B cell (primary cell): ENCODE measurements at regions not wholly inside any gene's neighbourhood (a gene's known extent, or its start where the extent isn't known, plus 50 kb on each side); places are given as distances from the start of the nearest gene placed in this dataset.

Experiments used
- ATAC-seq: fragments of 200-7000 bp; cut with Tn5 transposase; one replicate; pipeline ENCODE4 v1.10.0; 2021; ENCODE audit warnings: low read depth, mild to moderate bottlenecking, moderate number of reproducible peaks, moderate library complexity
- CTCF ChIA-PET: fragments of 350-600 bp; sonication (Branson Sonifier 250); formaldehyde crosslinking; loops from one replicate; lab custom pipeline; 2021; ENCODE audit warnings: antibody characterized with exemption, inconsistent platforms; lab: Charles Lee
- POLR2A ChIA-PET: fragments of 350-600 bp; sonication (Branson Sonifier 250); formaldehyde crosslinking; loops from one replicate; lab custom pipeline; 2021; ENCODE audit warnings: antibody characterized with exemption; lab: Charles Lee
- DNase-seq: peaks from one replicate; pipeline ENCODE4 v3.0.0; 2013
- H2AFZ ChIP-seq: 2 replicates; pipeline ENCODE4 v1.6.1; 2012; ENCODE audit warnings: mild to moderate bottlenecking, low read depth, low read length; ENCODE audit not compliant: insufficient read depth, poor library complexity, severe bottlenecking
- H3K27ac ChIP-seq, 2 donors: 1 replicate in 1 of 2; 2 replicates in 1 of 2; pipeline ENCODE4 v1.5.1; 2012 to 2013; ENCODE audit warnings: low read length in 2 of 2, mild to moderate bottlenecking in 2 of 2, moderate library complexity in 1 of 2
- H3K27me3 ChIP-seq, 4 experiments: fragments of 200-600 bp in 1 of 4; sonication (generic) in 1 of 4; replicated peaks in 1 of 4; 1 replicate in 2 of 4; 2 replicates in 2 of 4; pipeline versions ENCODE4 v1.6.1 to v1.7.0; 2013 to 2016; ENCODE audit warnings: low read length in 3 of 4, mild to moderate bottlenecking in 2 of 4, mixed read lengths in 1 of 4, moderate library complexity in 1 of 4; ENCODE audit not compliant: insufficient read depth in 4 of 4, control insufficient read depth in 3 of 4; ENCODE audit errors: control extremely low read depth in 1 of 4
- H3K36me3 ChIP-seq, 2 experiments: replicated peaks in 1 of 2; 1 replicate in 1 of 2; 2 replicates in 1 of 2; pipeline versions ENCODE4 v1.6.1 to v1.7.1; 2013; ENCODE audit warnings: low read length in 1 of 2; ENCODE audit not compliant: insufficient read depth in 2 of 2, control insufficient read depth in 1 of 2; ENCODE audit errors: control extremely low read depth in 1 of 2, extremely low read depth in 1 of 2
- H3K4me1 ChIP-seq, 2 donors: fragments of 200-600 bp in 1 of 2; sonication (generic) in 1 of 2; 1 replicate in 1 of 2; 2 replicates in 1 of 2; pipeline versions ENCODE4 v1.5.1 to v1.6.1; 2013 to 2017; ENCODE audit warnings: low read length in 2 of 2; ENCODE audit not compliant: control insufficient read depth in 2 of 2, insufficient read depth in 2 of 2
- H3K4me2 ChIP-seq: replicated peaks from 2 replicates; pipeline ENCODE3; 2012; ENCODE audit warnings: mild to moderate bottlenecking, low read depth, low read length; ENCODE audit not compliant: poor library complexity, severe bottlenecking
- H3K4me3 ChIP-seq, 5 experiments: fragments of 200-600 bp in 1 of 5; sonication (generic) in 1 of 5; 1 replicate in 3 of 5; 2 replicates in 2 of 5; pipeline versions ENCODE4 v1.5.1 to v1.7.0; 2011 to 2016; ENCODE audit warnings: low read length in 4 of 5, mild to moderate bottlenecking in 4 of 5, low read depth in 2 of 5, control low read depth in 1 of 5, moderate library complexity in 1 of 5; ENCODE audit not compliant: insufficient read depth in 1 of 5; ENCODE audit errors: control extremely low read depth in 1 of 5, extremely low read depth in 1 of 5
- H3K79me2 ChIP-seq: fragments of 200-600 bp; sonication (generic); one replicate; pipeline ENCODE4 v1.6.0; 2016; ENCODE audit warnings: low read length; ENCODE audit not compliant: control insufficient read depth, insufficient read depth
- H3K9ac ChIP-seq: fragments of 200-600 bp; sonication (generic); 2 replicates; pipeline ENCODE4 v1.6.1; 2017; ENCODE audit warnings: mild to moderate bottlenecking, low read length, moderate library complexity
- H3K9me3 ChIP-seq, 3 donors: one replicate each; pipeline versions ENCODE4 v1.6.1 to v1.7.1; 2013; ENCODE audit warnings: low read length in 2 of 3; ENCODE audit not compliant: control insufficient read depth in 2 of 3, insufficient read depth in 1 of 3; ENCODE audit errors: control extremely low read depth in 1 of 3
- H4K20me1 ChIP-seq: 2 replicates; pipeline ENCODE4 v1.6.0; 2012; ENCODE audit warnings: mild to moderate bottlenecking, low read length; ENCODE audit not compliant: insufficient read depth, control insufficient read depth, poor library complexity, severe bottlenecking
- H3K27ac Mint-ChIP-seq: one replicate; pipeline ENCODE4 v1.8.0; 2021; ENCODE audit warnings: mixed read lengths
- H3K27me3 Mint-ChIP-seq: one replicate; pipeline ENCODE4 v1.8.0; 2021; ENCODE audit warnings: mixed read lengths
- H3K4me1 Mint-ChIP-seq: one replicate; pipeline ENCODE4 v1.8.0; 2021; ENCODE audit warnings: mixed read lengths
- H3K4me3 Mint-ChIP-seq: one replicate; pipeline ENCODE4 v1.8.0; 2021; ENCODE audit warnings: mixed read lengths
- H3K9me3 Mint-ChIP-seq: one replicate; pipeline ENCODE4 v1.8.0; 2022; ENCODE audit warnings: mixed read lengths; ENCODE audit not compliant: insufficient read depth
- CTCF ChIP-seq: fragments of 200-600 bp; IDR thresholded peaks from one replicate; pipeline ENCODE4 v1.8.0; 2022; ENCODE audit warnings: antibody characterized with exemption, mild to moderate bottlenecking
- EZH2 ChIP-seq: IDR thresholded peaks from 2 replicates; pipeline ENCODE4 v1.6.1; 2012; ENCODE audit warnings: borderline replicate concordance, low read depth, mild to moderate bottlenecking, moderate library complexity, low read length; ENCODE audit not compliant: insufficient read depth, poor library complexity, severe bottlenecking
- WGBS: methylation state at CpG from one replicate; pipeline ENCODE4 v1.1.5; 2013; ENCODE audit warnings: missing lambda C conversion rate; ENCODE audit not compliant: insufficient coverage; 5-methylcytosine and 5-hydroxymethylcytosine counted together
- intact Hi-C: fragments of 100-400 bp; cut with micrococcal nuclease; formaldehyde crosslinking; loops from one replicate; pipeline ENCODE4 v1.10.0; 2022

- H3K4me3 Mint-ChIP-seq, result no peak overlapping the region
- DNase-seq (no peak), ATAC-seq (no peak)
- Histone ChIP-seq H3K9me3 (peaks cover 0 to 1% (median 0%) of the 10 kb centered on the region in 3 donors), H3K79me2 (no peaks in the 10 kb centered on the region), H3K4me3 (no peak overlapping the region), H3K9ac (no peak overlapping the region), H3K27me3 (no peaks in the 10 kb centered on the region), H3K27ac (no peak overlapping the region), H4K20me1 (no peaks in the 10 kb centered on the region), H3K4me1 (no peaks in the 10 kb centered on the region), H3K36me3 (no peaks in the 10 kb centered on the region), H2AFZ (no peak overlapping the region), H3K4me2 (no peak overlapping the region)
- CTCF ChIA-PET, result no interaction called here
- TF ChIP-seq CTCF, result no peak
- TF ChIP-seq EZH2, result no peak
- no peak overlapping the region for H3K27ac Mint-ChIP-seq
- no CpG with 5 or more reads among the region's 2 CpGs for WGBS
- POLR2A ChIA-PET, result no interaction called here
- no peaks in the 10 kb centered on the region for H3K4me1 Mint-ChIP-seq
- peaks cover 4% of the 10 kb centered on the region for H3K9me3 Mint-ChIP-seq
- intact Hi-C loops, result no loop called here
- no peaks in the 10 kb centered on the region for H3K27me3 Mint-ChIP-seq
Measured at GRCh38 chr11:38927993-38928392, 2330.0 kb upstream of the RAG2 start.

- ATAC-seq, result no peak
- intact Hi-C loops, result no loop called here
- no peak overlapping the region for H3K4me2 ChIP-seq
- H3K4me1 ChIP-seq, result no peaks in the 10 kb centered on the region
- TF ChIP-seq EZH2 (no peak), CTCF (no peak)
- Mint-ChIP-seq H3K27me3 (no peaks in the 10 kb centered on the region), H3K4me3 (no peak overlapping the region), H3K4me1 (no peaks in the 10 kb centered on the region), H3K9me3 (peaks cover 3% of the 10 kb centered on the region), H3K27ac (no peak overlapping the region)
- POLR2A ChIA-PET, result no interaction called here
- H3K27ac ChIP-seq, result no peak overlapping the region
- no peaks in the 10 kb centered on the region for H3K36me3 ChIP-seq
- H3K79me2 ChIP-seq, result no peaks in the 10 kb centered on the region
- DNase-seq, result no peak
- H3K4me3 ChIP-seq, result no peak overlapping the region
- no peak overlapping the region for H2AFZ ChIP-seq
- peaks cover 0 to 10% (median 0%) of the 10 kb centered on the region in 3 donors for H3K9me3 ChIP-seq
- H4K20me1 ChIP-seq, result no peaks in the 10 kb centered on the region
- no peak overlapping the region for H3K9ac ChIP-seq
- CTCF ChIA-PET, result no interaction called here
- WGBS, result no CpG with 5 or more reads among the region's 1 CpG
- no peaks in the 10 kb centered on the region for H3K27me3 ChIP-seq
Measured at GRCh38 chr11:38924644-38925043, 2326.6 kb upstream of the RAG2 start.
